WTC11 (cell line): ENCODE measurements at regions not wholly inside any gene's neighbourhood (a gene's known extent, or its start where the extent isn't known, plus 50 kb on each side); places are given as distances from the start of the nearest gene placed in this dataset.

Experiments used
- ATAC-seq: fragments of 200-7000 bp; cut with Tn5 transposase; 2 replicates; pipeline ENCODE4 v1.10.0; 2021; ENCODE audit warnings: mild to moderate bottlenecking, moderate library complexity
- CTCF ChIA-PET: fragments of 300-600 bp; sonication (Branson Sonifier 250); formaldehyde crosslinking; loops from one replicate; lab custom pipeline; 2021; ENCODE audit warnings: antibody characterized with exemption; lab: Charles Lee
- POLR2A ChIA-PET: fragments of 350-600 bp; sonication (Branson Sonifier 250); formaldehyde crosslinking; loops from one replicate; lab custom pipeline; 2021; ENCODE audit warnings: antibody characterized with exemption; lab: Charles Lee
- DNase-seq: peaks from one replicate; pipeline ENCODE4 v3.0.0; 2021; ENCODE audit warnings: low spot score
- H3K27ac Mint-ChIP-seq: 2 replicates; pipeline ENCODE4 v1.8.0; 2021; ENCODE audit warnings: mixed read lengths
- H3K27me3 Mint-ChIP-seq: 2 replicates; pipeline ENCODE4 v1.8.0; 2021; ENCODE audit warnings: low read depth, mild to moderate bottlenecking, moderate library complexity, mixed read lengths
- H3K36me3 Mint-ChIP-seq: 2 replicates; pipeline ENCODE4 v1.8.0; 2021; ENCODE audit warnings: mixed read lengths
- H3K4me1 Mint-ChIP-seq: 2 replicates; pipeline ENCODE4 v1.8.0; 2022; ENCODE audit warnings: mixed read lengths
- H3K4me3 Mint-ChIP-seq: 2 replicates; pipeline ENCODE4 v1.8.0; 2021; ENCODE audit warnings: mild to moderate bottlenecking, moderate library complexity, mixed read lengths
- H3K9me3 Mint-ChIP-seq: 2 replicates; pipeline ENCODE4 v1.8.0; 2021; ENCODE audit warnings: mixed read lengths
- AFF4 ChIP-seq: sonication (generic); formaldehyde crosslinking; IDR thresholded peaks from 2 replicates; pipeline ENCODE4 v1.8.1; 2023; ENCODE audit warnings: mild to moderate bottlenecking, missing genetic modification reagents, borderline replicate concordance
- ARID4B ChIP-seq: sonication (generic); formaldehyde crosslinking; IDR thresholded peaks from 2 replicates; pipeline ENCODE4 v1.8.0; 2023; ENCODE audit warnings: missing genetic modification reagents, mild to moderate bottlenecking, borderline replicate concordance
- ATF1 ChIP-seq: sonication (generic); formaldehyde crosslinking; IDR thresholded peaks from 2 replicates; pipeline ENCODE4 v1.8.1; 2023; ENCODE audit warnings: mild to moderate bottlenecking, moderate library complexity, missing genetic modification reagents
- ATF3 ChIP-seq: sonication (generic); formaldehyde crosslinking; conservative IDR thresholded peaks from 2 replicates; pipeline ENCODE4 v1.8.1; 2022; ENCODE audit warnings: mild to moderate bottlenecking, missing genetic modification reagents
- E2F5 ChIP-seq: sonication (generic); formaldehyde crosslinking; IDR thresholded peaks from 2 replicates; pipeline ENCODE4 v1.8.1; 2022; ENCODE audit warnings: mild to moderate bottlenecking, moderate library complexity, missing genetic modification reagents
- ELF4 ChIP-seq: sonication (generic); formaldehyde crosslinking; IDR thresholded peaks from 2 replicates; pipeline ENCODE4 v1.8.1; 2022; ENCODE audit warnings: low read depth, mild to moderate bottlenecking, moderate library complexity, missing genetic modification reagents
- FOXP1 ChIP-seq: sonication (generic); formaldehyde crosslinking; IDR thresholded peaks from 2 replicates; pipeline ENCODE4 v1.8.0; 2022; ENCODE audit warnings: missing genetic modification reagents, mild to moderate bottlenecking, moderate library complexity, borderline replicate concordance
- GTF2I ChIP-seq: fragments of 250-450 bp; sonication (Bioruptor Pico); conservative IDR thresholded peaks from 2 replicates; pipeline ENCODE4 v1.4.0; 2021; ENCODE audit warnings: mild to moderate bottlenecking
- HMGA2 ChIP-seq: fragments of 250-450 bp; sonication (Bioruptor Pico); IDR thresholded peaks from 2 replicates; pipeline ENCODE4 v1.4.0; 2021; ENCODE audit warnings: mild to moderate bottlenecking, moderate library complexity
- PREB ChIP-seq: sonication (generic); formaldehyde crosslinking; IDR thresholded peaks from 2 replicates; pipeline ENCODE4 v1.8.1; 2022; ENCODE audit warnings: mild to moderate bottlenecking, missing genetic modification reagents, moderate library complexity, borderline replicate concordance
- ZNF138 ChIP-seq: sonication (generic); formaldehyde crosslinking; conservative IDR thresholded peaks from 2 replicates; pipeline ENCODE4 v1.8.1; 2022; ENCODE audit warnings: mild to moderate bottlenecking, moderate library complexity, missing genetic modification reagents
- ZNF263 ChIP-seq: sonication (generic); formaldehyde crosslinking; IDR thresholded peaks from 2 replicates; pipeline ENCODE4 v1.8.1; 2022; ENCODE audit warnings: low read depth, mild to moderate bottlenecking, moderate library complexity, missing genetic modification reagents
- ZNF396 ChIP-seq: fragments of 250-450 bp; sonication (Bioruptor Pico); IDR thresholded peaks from 2 replicates; pipeline ENCODE4 v1.8.0; 2021; ENCODE audit warnings: mild to moderate bottlenecking, moderate library complexity, borderline replicate concordance
- ZNF423 ChIP-seq: fragments of 250-450 bp; sonication (Bioruptor Pico); IDR thresholded peaks from 2 replicates; pipeline ENCODE4 v2.1.2; 2022; ENCODE audit warnings: mild to moderate bottlenecking, moderate library complexity
- ZNF425 ChIP-seq: fragments of 250-450 bp; sonication (Bioruptor Pico); conservative IDR thresholded peaks from 2 replicates; pipeline ENCODE4 v1.9.0; 2021; ENCODE audit warnings: mild to moderate bottlenecking

GRCh38 chr5:153901449-153901848, 137.3 kb downstream of the FAM114A2 start:
- Mint-ChIP-seq H3K27me3 (no peaks in the 10 kb centered on the region; the same call in 1 of the 2 replicates), H3K36me3 (no peaks in the 10 kb centered on the region), H3K9me3 (no peaks in the 10 kb centered on the region), H3K4me1 (no peaks in the 10 kb centered on the region), H3K4me3 (no peak overlapping the region), H3K27ac (no peak overlapping the region)
- no peak for ATAC-seq
- TF ChIP-seq AFF4 (CRISPR knock-in tag) = no peak
- TF ChIP-seq HMGA2 = no peak
- no peak for TF ChIP-seq E2F5 (CRISPR knock-in tag)
- TF ChIP-seq ZNF425 (CRISPR knock-in tag) = no peak
- no peak for TF ChIP-seq PREB
- ChIA-PET CTCF (no interaction called here), POLR2A (no interaction called here)
- no peak for DNase-seq

- Mint-ChIP-seq H3K9me3 (no peaks in the 10 kb centered on the region), H3K4me1 (no peaks in the 10 kb centered on the region), H3K4me3 (no peak overlapping the region), H3K36me3 (no peaks in the 10 kb centered on the region), H3K27ac (no peak overlapping the region), H3K27me3 (no peaks in the 10 kb centered on the region; the same call in 1 of the 2 replicates)
- TF ChIP-seq ARID4B = no peak
- TF ChIP-seq ZNF396 (CRISPR knock-in tag) = no peak
- TF ChIP-seq ZNF423 (CRISPR knock-in tag) = no peak
- TF ChIP-seq PREB = no peak
- no peak for TF ChIP-seq FOXP1 (CRISPR knock-in tag)
- no peak for TF ChIP-seq ELF4 (CRISPR knock-in tag)
- no peak for TF ChIP-seq ZNF263 (CRISPR knock-in tag)
- TF ChIP-seq ZNF138 (CRISPR knock-in tag) = no peak
- no peak for TF ChIP-seq ATF1 (CRISPR knock-in tag)
- TF ChIP-seq ATF3 (CRISPR knock-in tag) = no peak
- no peak for TF ChIP-seq GTF2I (CRISPR knock-in tag)
- ChIA-PET CTCF (no interaction called here), POLR2A (no interaction called here)
- ATAC-seq (no peak), DNase-seq (no peak)
Measured at GRCh38 chr5:153900703-153901395, 137.9 kb downstream of the FAM114A2 start.
